ENCODE measurements at regions not wholly inside any gene's neighbourhood (a gene's known extent, or its start where the extent isn't known, plus 50 kb on each side); places are given as distances from the start of the nearest gene placed in this dataset.

GRCh38 chr4:96150466-96150865 is 310.6 kb downstream of the PDHA2 start:
- Histone ChIP-seq H3K4me3 (ENCODE audit: low read length in 2 of 2) (no peak overlapping the region), H3K36me3 (ENCODE audit: insufficient read depth, low read length) (no peaks in the 10 kb centered on the region), H3K4me1 (ENCODE audit: insufficient read depth, low read length) (no peaks in the 10 kb centered on the region), H3K9me3 (ENCODE audit: control insufficient read depth in 1 of 2, low read length in 2 of 2) (no peaks in the 10 kb centered on the region), H3K27me3 (ENCODE audit: insufficient read depth, low read length) (no peaks in the 10 kb centered on the region), H3K27ac (ENCODE audit: low read depth, low read length) (no peak overlapping the region)
- no peaks in the 10 kb centered on the region for H3K36me3 Mint-ChIP-seq
- no peaks in the 10 kb centered on the region for H3K27me3 Mint-ChIP-seq
- no peak overlapping the region for H3K27ac Mint-ChIP-seq
- H3K4me3 Mint-ChIP-seq = no peak overlapping the region
- peaks cover 0 to 2% (median 0%) of the 10 kb centered on the region in 8 donors for H3K9me3 Mint-ChIP-seq
- ChIA-PET CTCF (ENCODE audit: partially characterized antibody) (no interaction called here), POLR2A (ENCODE audit: partially characterized antibody) (no interaction called here)
- no peak for DNase-seq
- intact Hi-C loops (cut with micrococcal nuclease) = no loop called here
- H3K4me1 Mint-ChIP-seq = no peaks in the 10 kb centered on the region

GRCh38 chr4:96152824-96153223 is 312.9 kb downstream of the PDHA2 start:
- ChIA-PET POLR2A (ENCODE audit: partially characterized antibody) (no interaction called here), CTCF (ENCODE audit: partially characterized antibody) (no interaction called here)
- intact Hi-C loops (cut with micrococcal nuclease) = no loop called here
- Histone ChIP-seq H3K27me3 (ENCODE audit: insufficient read depth, low read length) (no peaks in the 10 kb centered on the region), H3K9me3 (ENCODE audit: control insufficient read depth in 1 of 2, low read length in 2 of 2) (no peaks in the 10 kb centered on the region), H3K4me1 (ENCODE audit: insufficient read depth, low read length) (no peaks in the 10 kb centered on the region), H3K4me3 (ENCODE audit: low read length in 2 of 2) (no peak overlapping the region), H3K27ac (ENCODE audit: low read depth, low read length) (no peak overlapping the region), H3K36me3 (ENCODE audit: insufficient read depth, low read length) (no peaks in the 10 kb centered on the region)
- no peaks in the 10 kb centered on the region for H3K36me3 Mint-ChIP-seq
- no peaks in the 10 kb centered on the region for H3K27me3 Mint-ChIP-seq
- DNase-seq = no peak
- H3K9me3 Mint-ChIP-seq = peaks cover 0 to 2% (median 0%) of the 10 kb centered on the region in 8 donors
- H3K4me1 Mint-ChIP-seq = no peaks in the 10 kb centered on the region
- no peak overlapping the region for H3K4me3 Mint-ChIP-seq
- H3K27ac Mint-ChIP-seq = no peak overlapping the region

GRCh38 chr4:96154676-96155075 is 314.8 kb downstream of the PDHA2 start:
- POLR2A ChIA-PET (ENCODE audit: partially characterized antibody) = no interaction called here
- Histone ChIP-seq H3K4me3 (ENCODE audit: low read length in 2 of 2) (no peak overlapping the region), H3K27ac (ENCODE audit: low read depth, low read length) (no peak overlapping the region), H3K9me3 (ENCODE audit: control insufficient read depth in 1 of 2, low read length in 2 of 2) (no peaks in the 10 kb centered on the region), H3K36me3 (ENCODE audit: insufficient read depth, low read length) (no peaks in the 10 kb centered on the region), H3K27me3 (ENCODE audit: insufficient read depth, low read length) (no peaks in the 10 kb centered on the region), H3K4me1 (ENCODE audit: insufficient read depth, low read length) (no peaks in the 10 kb centered on the region)
- H3K4me1 Mint-ChIP-seq = no peaks in the 10 kb centered on the region
- no peak overlapping the region for H3K27ac Mint-ChIP-seq
- no peaks in the 10 kb centered on the region for H3K27me3 Mint-ChIP-seq
- DNase-seq = no peak
- no peaks in the 10 kb centered on the region for H3K36me3 Mint-ChIP-seq
- no peaks in the 10 kb centered on the region for H3K9me3 Mint-ChIP-seq
- CTCF ChIA-PET (ENCODE audit: partially characterized antibody) = no interaction called here
- H3K4me3 Mint-ChIP-seq = no peak overlapping the region
- intact Hi-C loops (cut with micrococcal nuclease) = no loop called here

- H3K27me3 ChIP-seq (ENCODE audit: insufficient read depth, low read length) = no peaks in the 10 kb centered on the region
- Mint-ChIP-seq H3K27me3 (no peaks in the 10 kb centered on the region), H3K27ac (no peak overlapping the region), H3K4me1 (no peaks in the 10 kb centered on the region), H3K36me3 (no peaks in the 10 kb centered on the region), H3K4me3 (no peak overlapping the region), H3K9me3 (peaks cover 0 to 1% (median 0%) of the 10 kb centered on the region in 8 donors)
- POLR2A ChIA-PET (ENCODE audit: partially characterized antibody) = no interaction called here
- H3K27ac ChIP-seq (ENCODE audit: low read depth, low read length) = no peak overlapping the region
- H3K36me3 ChIP-seq (ENCODE audit: insufficient read depth, low read length) = no peaks in the 10 kb centered on the region
- no peaks in the 10 kb centered on the region for H3K4me1 ChIP-seq (ENCODE audit: insufficient read depth, low read length)
- CTCF ChIA-PET (ENCODE audit: partially characterized antibody) = no interaction called here
- no peak overlapping the region for H3K4me3 ChIP-seq (ENCODE audit: low read length in 2 of 2)
- DNase-seq = no peak
- no peaks in the 10 kb centered on the region for H3K9me3 ChIP-seq (ENCODE audit: control insufficient read depth in 1 of 2, low read length in 2 of 2)
- intact Hi-C loops (cut with micrococcal nuclease) = no loop called here
Observed at GRCh38 chr4:96162636-96163035, 322.7 kb downstream of the PDHA2 start.

- CTCF ChIA-PET (ENCODE audit: partially characterized antibody) = no interaction called here
- intact Hi-C loops (cut with micrococcal nuclease) = no loop called here
Observed at GRCh38 chr4:96164814-96165351, 325.0 kb downstream of the PDHA2 start.

GRCh38 chr4:96166806-96167205 is 326.9 kb downstream of the PDHA2 start:
- Histone ChIP-seq H3K27ac (ENCODE audit: low read depth, low read length) (no peak overlapping the region), H3K4me3 (ENCODE audit: low read length in 2 of 2) (no peak overlapping the region), H3K36me3 (ENCODE audit: insufficient read depth, low read length) (no peaks in the 10 kb centered on the region), H3K4me1 (ENCODE audit: insufficient read depth, low read length) (no peaks in the 10 kb centered on the region), H3K9me3 (ENCODE audit: control insufficient read depth in 1 of 2, low read length in 2 of 2) (no peaks in the 10 kb centered on the region), H3K27me3 (ENCODE audit: insufficient read depth, low read length) (no peaks in the 10 kb centered on the region)
- H3K4me3 Mint-ChIP-seq = no peak overlapping the region
- H3K27ac Mint-ChIP-seq = no peak overlapping the region
- ChIA-PET CTCF (ENCODE audit: partially characterized antibody) (no interaction called here), POLR2A (ENCODE audit: partially characterized antibody) (no interaction called here)
- no peaks in the 10 kb centered on the region for H3K4me1 Mint-ChIP-seq
- no peak for DNase-seq
- intact Hi-C loops (cut with micrococcal nuclease) = no loop called here
- H3K9me3 Mint-ChIP-seq = peaks cover 0 to 7% (median 0%) of the 10 kb centered on the region in 8 donors
- no peaks in the 10 kb centered on the region for H3K27me3 Mint-ChIP-seq
- no peaks in the 10 kb centered on the region for H3K36me3 Mint-ChIP-seq

More at GRCh38 chr4:96164814-96165351, 325.0 kb downstream of the PDHA2 start:
- Mint-ChIP-seq H3K27me3 (no peaks in the 10 kb centered on the region), H3K4me1 (no peaks in the 10 kb centered on the region), H3K9me3 (peaks cover 0 to 3% (median 0%) of the 10 kb centered on the region in 8 donors), H3K36me3 (no peaks in the 10 kb centered on the region), H3K4me3 (no peak overlapping the region), H3K27ac (no peak overlapping the region)
- DNase-seq = no peak
- no peaks in the 10 kb centered on the region for H3K4me1 ChIP-seq (ENCODE audit: insufficient read depth, low read length)
- H3K27me3 ChIP-seq (ENCODE audit: insufficient read depth, low read length) = no peaks in the 10 kb centered on the region
- POLR2A ChIA-PET (ENCODE audit: partially characterized antibody) = no interaction called here
- no peaks in the 10 kb centered on the region for H3K9me3 ChIP-seq (ENCODE audit: control insufficient read depth in 1 of 2, low read length in 2 of 2)
- H3K36me3 ChIP-seq (ENCODE audit: insufficient read depth, low read length) = no peaks in the 10 kb centered on the region
- no peak overlapping the region for H3K27ac ChIP-seq (ENCODE audit: low read depth, low read length)
- no peak overlapping the region for H3K4me3 ChIP-seq (ENCODE audit: low read length in 2 of 2)

- no peak for DNase-seq
- intact Hi-C loops (cut with micrococcal nuclease) = no loop called here
- H3K36me3 ChIP-seq (ENCODE audit: insufficient read depth, low read length) = no peaks in the 10 kb centered on the region
- H3K27me3 ChIP-seq (ENCODE audit: insufficient read depth, low read length) = no peaks in the 10 kb centered on the region
- ChIA-PET POLR2A (ENCODE audit: partially characterized antibody) (no interaction called here), CTCF (ENCODE audit: partially characterized antibody) (no interaction called here)
- Mint-ChIP-seq H3K4me3 (no peak overlapping the region), H3K27ac (no peak overlapping the region), H3K4me1 (no peaks in the 10 kb centered on the region), H3K27me3 (no peaks in the 10 kb centered on the region), H3K36me3 (no peaks in the 10 kb centered on the region), H3K9me3 (peaks cover 0 to 9% (median 0%) of the 10 kb centered on the region in 8 donors)
- no peak overlapping the region for H3K27ac ChIP-seq (ENCODE audit: low read depth, low read length)
- no peak overlapping the region for H3K4me3 ChIP-seq (ENCODE audit: low read length in 2 of 2)
- no peaks in the 10 kb centered on the region for H3K4me1 ChIP-seq (ENCODE audit: insufficient read depth, low read length)
- H3K9me3 ChIP-seq (ENCODE audit: control insufficient read depth in 1 of 2, low read length in 2 of 2) = no peaks in the 10 kb centered on the region
Observed at GRCh38 chr4:96170198-96170597, 330.3 kb downstream of the PDHA2 start.

- CTCF ChIA-PET (ENCODE audit: partially characterized antibody) = interaction anchor here (1.3 kb wide), 1 partner anchor 32 kb away, joined by 3 read pairs; no protein-coding TSS in a partner anchor
- Histone ChIP-seq H3K4me1 (ENCODE audit: insufficient read depth, low read length) (no peaks in the 10 kb centered on the region), H3K9me3 (ENCODE audit: control insufficient read depth in 1 of 2, low read length in 2 of 2) (no peaks in the 10 kb centered on the region), H3K27me3 (ENCODE audit: insufficient read depth, low read length) (no peaks in the 10 kb centered on the region), H3K36me3 (ENCODE audit: insufficient read depth, low read length) (no peaks in the 10 kb centered on the region), H3K4me3 (ENCODE audit: low read length in 2 of 2) (no peak overlapping the region), H3K27ac (ENCODE audit: low read depth, low read length) (no peak overlapping the region)
- H3K4me1 Mint-ChIP-seq = no peaks in the 10 kb centered on the region
- H3K4me3 Mint-ChIP-seq = no peak overlapping the region
- H3K36me3 Mint-ChIP-seq = no peaks in the 10 kb centered on the region
- intact Hi-C loops (cut with micrococcal nuclease) = no loop called here
- POLR2A ChIA-PET (ENCODE audit: partially characterized antibody) = no interaction called here
- DNase-seq = no peak
- H3K9me3 Mint-ChIP-seq = peaks cover 0 to 9% (median 0%) of the 10 kb centered on the region in 8 donors
- no peak overlapping the region for H3K27ac Mint-ChIP-seq
- no peaks in the 10 kb centered on the region for H3K27me3 Mint-ChIP-seq
Observed at GRCh38 chr4:96173756-96174155, 333.9 kb downstream of the PDHA2 start.

Measured in CD4-positive, alpha-beta memory T cell (primary cell).